H7 (cell line): ENCODE measurements at regions not wholly inside any gene's neighbourhood (a gene's known extent, or its start where the extent isn't known, plus 50 kb on each side); places are given as distances from the start of the nearest gene placed in this dataset.
"Not testable (repeated sequence)": the region's sequence is repeated elsewhere in the genome, so short reads cannot be mapped to it uniquely, and the experiment has no call there.

ENCODE experiments used
- DNase-seq: peaks from one replicate; pipeline ENCODE4 v3.0.0; 2012
- H3K27me3 ChIP-seq: 2 replicates; pipeline ENCODE4 v1.6.0; 2011; ENCODE audit warnings: mild to moderate bottlenecking, low read length; ENCODE audit not compliant: control insufficient read depth, insufficient read depth
- H3K36me3 ChIP-seq: replicated peaks from 2 replicates; pipeline ENCODE4 v1.5.1; 2011; ENCODE audit warnings: low read length; ENCODE audit not compliant: control insufficient read depth, insufficient read depth
- H3K4me3 ChIP-seq: 2 replicates; pipeline ENCODE4 v1.5.1; 2011; ENCODE audit warnings: low read depth, mild to moderate bottlenecking, control low read depth, low read length, moderate library complexity; ENCODE audit not compliant: insufficient read depth

- peak; percentile 17 for DNase-seq
- Histone ChIP-seq H3K27me3 (no peaks in the 10 kb centered on the region), H3K36me3 (no peaks in the 10 kb centered on the region), H3K4me3 (no peak overlapping the region)
These were observed 475.4 kb upstream of the SEL1L start for GRCh38 chr14:82009076-82009475.

DNA sequence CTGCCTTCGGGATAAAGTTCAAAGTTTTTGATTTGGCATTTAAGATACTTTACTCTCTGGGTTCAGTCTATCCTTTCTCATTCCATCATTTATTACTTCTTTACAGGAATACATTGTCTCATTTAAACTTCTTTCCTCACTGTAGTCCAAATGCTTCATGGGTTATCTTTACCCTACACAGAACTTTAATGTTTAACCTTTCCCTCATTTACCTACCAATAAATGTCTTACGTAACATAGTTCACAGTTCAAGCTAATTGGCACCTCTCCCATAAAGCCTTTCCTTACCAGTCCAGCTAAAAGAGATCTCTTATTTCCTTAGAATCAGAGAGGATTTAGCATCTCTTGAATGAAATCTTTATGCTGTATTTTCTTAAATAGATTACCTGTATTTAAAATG lies 476.3 kb upstream of the SEL1L start:
- no peaks in the 10 kb centered on the region for H3K36me3 ChIP-seq
- DNase-seq, result no peak
- H3K27me3 ChIP-seq, result no peaks in the 10 kb centered on the region
- H3K4me3 ChIP-seq, result no peak overlapping the region

DNA sequence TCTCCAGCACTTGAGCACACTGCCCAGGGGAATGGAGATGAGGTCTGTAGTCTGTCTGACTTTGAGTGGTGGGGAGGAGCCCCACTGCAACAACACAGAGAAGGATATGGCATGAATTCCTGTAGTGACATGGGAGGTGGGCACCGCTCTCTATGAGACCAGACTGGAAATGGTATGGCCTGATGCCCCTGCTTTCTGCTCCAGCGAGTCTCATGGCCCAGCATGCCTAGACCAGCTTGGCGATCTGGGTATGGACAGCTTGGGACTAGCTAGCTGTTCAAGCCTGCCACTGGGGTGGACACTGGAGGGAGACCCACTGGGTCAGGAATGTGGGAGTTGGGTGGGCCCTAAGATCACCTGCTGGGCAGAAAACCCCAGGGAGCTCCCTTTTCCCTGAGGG lies 477.8 kb upstream of the SEL1L start:
- Histone ChIP-seq H3K36me3 (no peaks in the 10 kb centered on the region), H3K27me3 (no peaks in the 10 kb centered on the region), H3K4me3 (no peak overlapping the region)
- no peak for DNase-seq

DNA sequence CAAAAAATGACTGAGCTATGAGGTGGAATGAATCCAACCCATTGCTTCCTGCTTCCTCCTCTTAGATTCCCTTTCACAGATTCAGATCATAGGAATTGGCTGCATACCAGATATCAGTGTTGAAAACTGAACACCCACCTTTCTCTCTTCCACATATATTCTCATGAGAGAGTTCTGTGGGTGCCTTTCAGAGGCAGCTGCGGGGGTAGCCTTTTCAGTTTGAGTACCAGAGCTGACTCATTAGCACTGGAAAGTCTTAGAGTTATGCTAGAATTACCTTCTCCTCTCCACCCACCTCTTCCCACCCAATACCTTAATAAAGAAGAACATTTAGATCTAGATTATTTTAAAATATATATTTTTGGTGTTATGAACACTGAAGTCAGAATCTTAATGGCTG lies 495.4 kb upstream of the SEL1L start:
- Histone ChIP-seq H3K4me3 (no peak overlapping the region), H3K27me3 (no peaks in the 10 kb centered on the region), H3K36me3 (no peaks in the 10 kb centered on the region)
- no peak for DNase-seq

DNA sequence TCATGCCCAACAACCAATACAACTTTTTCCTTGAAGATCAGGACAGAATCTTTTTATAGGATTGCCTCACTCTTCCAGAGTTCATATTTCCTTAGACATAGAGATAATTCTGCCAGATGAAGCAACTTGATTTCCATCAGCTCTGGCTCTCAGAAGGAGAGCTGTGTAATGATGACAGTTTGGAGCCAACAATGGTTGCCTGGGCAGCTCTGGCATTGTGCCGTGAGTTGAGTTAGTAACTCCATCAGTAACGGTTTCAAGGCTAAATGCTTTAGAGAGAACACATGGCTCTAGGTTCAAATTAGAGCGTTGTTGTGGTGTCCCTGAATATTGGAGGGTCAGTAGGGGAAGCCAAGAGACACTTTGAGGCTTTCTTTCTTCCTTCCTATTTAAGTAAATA lies 501.7 kb upstream of the SEL1L start:
- no peaks in the 10 kb centered on the region for H3K36me3 ChIP-seq
- DNase-seq, result no peak
- H3K4me3 ChIP-seq, result no peak overlapping the region
- H3K27me3 ChIP-seq, result no peaks in the 10 kb centered on the region

- not testable (repeated sequence) for H3K4me3 ChIP-seq, DNase-seq, H3K27me3 ChIP-seq, H3K36me3 ChIP-seq
These were observed 504.4 kb upstream of the SEL1L start for GRCh38 chr14:82038066-82038465.

DNA sequence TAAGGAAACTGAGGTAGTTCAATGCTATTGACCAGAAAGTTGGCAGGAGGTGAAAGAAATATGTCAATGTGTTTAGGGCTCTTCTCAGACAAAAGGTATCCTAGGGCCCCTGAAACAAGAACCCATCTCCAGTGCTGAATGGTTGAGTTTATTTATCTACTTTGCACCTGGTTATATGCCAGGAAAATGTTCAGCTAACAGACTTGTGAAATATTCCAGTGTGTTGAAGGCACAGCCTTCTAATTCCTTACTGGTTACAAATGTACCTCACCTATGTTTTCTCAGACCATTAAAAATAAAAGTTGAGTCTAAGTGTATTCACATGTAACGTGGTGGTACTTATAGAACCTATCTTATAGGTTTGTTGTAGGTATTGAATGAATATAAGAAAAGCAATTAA lies 511.7 kb upstream of the SEL1L start:
- H3K27me3 ChIP-seq, result no peaks in the 10 kb centered on the region
- DNase-seq, result no peak
- no peaks in the 10 kb centered on the region for H3K36me3 ChIP-seq
- no peak overlapping the region for H3K4me3 ChIP-seq

- Histone ChIP-seq H3K36me3 (no peaks in the 10 kb centered on the region), H3K4me3 (no peak overlapping the region), H3K27me3 (no peaks in the 10 kb centered on the region)
- DNase-seq, result no peak
These were observed 513.0 kb upstream of the SEL1L start for GRCh38 chr14:82046512-82047226.

DNA sequence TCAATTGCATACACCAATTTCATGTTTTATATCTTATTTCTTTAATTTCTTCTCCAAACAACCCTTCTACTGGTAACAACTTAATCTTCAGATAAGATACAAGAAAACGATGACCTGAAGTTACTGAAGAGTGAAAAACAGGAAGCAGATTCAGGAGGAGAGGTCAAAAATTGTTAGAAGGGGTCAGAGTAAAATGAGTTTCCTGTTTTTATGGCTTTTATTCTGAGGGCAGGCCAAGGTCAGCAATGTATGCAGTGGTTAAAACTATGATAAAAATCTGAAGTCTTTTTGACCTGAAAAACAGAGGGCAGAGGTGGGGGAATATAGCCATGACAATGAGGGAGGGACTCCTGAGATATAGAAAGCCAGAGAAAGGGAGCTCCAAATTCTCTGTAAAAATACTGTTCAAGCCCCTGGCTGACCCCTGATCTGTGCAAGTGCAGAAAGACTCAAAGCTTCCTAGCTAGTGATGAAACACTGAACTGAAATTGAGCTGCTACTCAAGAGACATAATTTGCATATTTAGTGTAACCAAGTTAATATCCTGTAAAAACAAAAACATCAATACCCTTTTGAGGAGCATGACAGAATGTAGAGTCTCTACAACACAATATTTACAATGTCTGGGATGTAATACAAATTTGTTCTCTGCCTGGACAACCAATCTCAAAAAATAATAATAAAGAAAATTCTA lies 514.3 kb upstream of the SEL1L start:
- DNase-seq, result no peak
- Histone ChIP-seq H3K27me3 (no peaks in the 10 kb centered on the region), H3K4me3 (no peak overlapping the region), H3K36me3 (no peaks in the 10 kb centered on the region)

- Histone ChIP-seq H3K27me3 (no peaks in the 10 kb centered on the region), H3K4me3 (no peak overlapping the region), H3K36me3 (no peaks in the 10 kb centered on the region)
- DNase-seq, result no peak
These were observed 519.1 kb upstream of the SEL1L start for GRCh38 chr14:82052778-82053177.

DNA sequence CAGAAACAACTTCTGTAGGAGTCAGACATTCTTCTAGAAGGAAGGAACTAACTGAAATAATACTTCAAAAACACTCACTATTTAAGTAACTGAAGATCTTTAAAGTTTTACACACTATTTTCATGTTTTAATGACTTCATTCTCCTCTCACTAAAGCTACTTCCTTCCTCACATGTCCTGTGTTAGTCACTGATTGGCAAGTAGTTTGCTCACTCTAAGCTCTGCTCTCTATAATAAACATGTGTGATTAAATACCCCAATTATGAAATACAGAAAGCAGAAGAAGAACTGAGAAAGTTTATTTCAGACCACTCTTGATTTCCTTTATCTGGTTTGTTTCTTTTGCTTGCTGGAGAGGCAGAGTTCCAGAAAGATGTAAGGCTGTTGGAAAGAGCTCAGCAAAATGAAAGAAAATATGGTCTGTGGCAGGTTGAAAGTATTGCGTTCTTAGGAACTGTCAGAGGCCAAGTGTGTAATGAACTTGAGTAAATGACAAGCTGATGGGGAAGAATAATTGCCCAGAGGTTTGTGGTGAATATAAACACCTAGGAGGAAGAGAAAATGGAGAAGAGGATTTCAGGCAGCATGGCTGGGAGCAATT lies 522.0 kb upstream of the SEL1L start:
- no peak overlapping the region for H3K4me3 ChIP-seq
- no peaks in the 10 kb centered on the region for H3K27me3 ChIP-seq
- H3K36me3 ChIP-seq, result no peaks in the 10 kb centered on the region
- DNase-seq, result no peak

DNA sequence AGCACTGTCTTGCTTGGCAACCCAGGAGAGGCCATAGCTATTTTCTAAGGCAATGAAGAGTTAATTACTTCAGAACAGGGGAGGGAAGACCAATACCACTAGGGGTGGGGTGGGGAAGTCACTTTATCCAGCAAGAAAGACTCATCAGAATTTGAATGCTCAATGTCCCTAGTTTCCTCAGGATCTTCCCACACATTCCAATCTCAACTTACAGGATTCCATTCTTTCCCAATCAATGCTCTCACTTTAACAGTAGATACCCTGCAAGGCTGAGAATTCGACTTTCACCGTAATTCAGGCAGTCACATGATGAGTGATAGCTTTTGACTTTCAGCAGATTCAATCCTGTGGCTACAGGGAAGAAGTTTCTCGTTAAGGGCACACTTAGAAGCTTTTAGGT lies 526.6 kb upstream of the SEL1L start:
- Histone ChIP-seq H3K4me3 (no peak overlapping the region), H3K27me3 (no peaks in the 10 kb centered on the region), H3K36me3 (no peaks in the 10 kb centered on the region)
- DNase-seq, result peak; percentile 21

DNA sequence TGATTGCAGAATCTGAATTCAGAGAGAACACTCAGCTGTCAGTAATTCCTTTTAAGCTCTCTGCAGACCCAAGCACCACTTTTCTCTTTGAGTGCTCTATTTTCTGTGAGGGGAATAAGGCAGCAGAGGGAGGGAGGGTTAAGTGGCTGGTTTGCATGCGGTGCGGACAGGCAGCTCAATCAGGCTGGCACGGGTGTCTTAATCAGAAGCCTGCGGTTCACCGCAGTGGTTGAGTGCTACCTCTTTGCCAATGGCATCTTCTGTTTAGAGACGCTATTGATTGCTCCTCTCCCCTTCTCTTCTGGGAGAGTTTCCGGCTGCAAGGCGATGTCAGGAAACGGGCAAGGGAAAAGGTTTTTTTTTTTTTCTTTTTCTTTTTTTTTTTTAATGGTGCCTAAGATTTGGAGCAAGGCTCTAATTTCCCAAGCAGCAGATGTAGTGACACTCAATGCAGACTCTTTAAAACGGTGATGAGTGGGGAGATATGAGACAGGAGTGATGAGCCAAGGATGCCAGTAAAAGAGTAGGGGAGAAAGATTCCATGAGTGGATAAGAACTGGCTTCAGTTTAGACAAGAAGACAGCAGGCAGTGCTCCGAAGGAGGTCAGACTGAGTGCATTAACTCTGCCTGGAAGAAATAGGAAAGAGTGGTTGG lies 533.7 kb upstream of the SEL1L start:
- Histone ChIP-seq H3K36me3 (no peaks in the 10 kb centered on the region), H3K4me3 (no peak overlapping the region), H3K27me3 (no peaks in the 10 kb centered on the region)
- DNase-seq, result no peak

- no peak for DNase-seq
- no peaks in the 10 kb centered on the region for H3K36me3 ChIP-seq
- H3K4me3 ChIP-seq, result no peak overlapping the region
- H3K27me3 ChIP-seq, result no peaks in the 10 kb centered on the region
These were observed 536.4 kb upstream of the SEL1L start for GRCh38 chr14:82070040-82070439.

GRCh38 chr14:82070753-82071152 lies 537.1 kb upstream of the SEL1L start:
- DNase-seq, result no peak
- no peaks in the 10 kb centered on the region for H3K36me3 ChIP-seq
- H3K4me3 ChIP-seq, result no peak overlapping the region
- H3K27me3 ChIP-seq, result no peaks in the 10 kb centered on the region
